Hematopoietic multipotent progenitor cell treated with erythropoietin and hydrocortisone succinate and interleukin-3 and kit ligand, for 15 days (in vitro differentiated cells): ENCODE measurements at regions not wholly inside any gene's neighbourhood (a gene's known extent, or its start where the extent isn't known, plus 50 kb on each side); places are given as distances from the start of the nearest gene placed in this dataset.
"Not testable (repeated sequence)": the region's sequence is repeated elsewhere in the genome, so short reads cannot be mapped to it uniquely, and the experiment has no call there.

Experiments used
- DNase-seq: peaks from one replicate; pipeline ENCODE4 v3.0.0-alpha.2; 2015; ENCODE audit warnings: low spot score

- no peak for DNase-seq
These were observed 947.5 kb downstream of the BRINP3 start for GRCh38 chr1:189530162-189530561.

- DNase-seq = no peak
These were observed 939.4 kb downstream of the BRINP3 start for GRCh38 chr1:189538271-189538670.

DNA sequence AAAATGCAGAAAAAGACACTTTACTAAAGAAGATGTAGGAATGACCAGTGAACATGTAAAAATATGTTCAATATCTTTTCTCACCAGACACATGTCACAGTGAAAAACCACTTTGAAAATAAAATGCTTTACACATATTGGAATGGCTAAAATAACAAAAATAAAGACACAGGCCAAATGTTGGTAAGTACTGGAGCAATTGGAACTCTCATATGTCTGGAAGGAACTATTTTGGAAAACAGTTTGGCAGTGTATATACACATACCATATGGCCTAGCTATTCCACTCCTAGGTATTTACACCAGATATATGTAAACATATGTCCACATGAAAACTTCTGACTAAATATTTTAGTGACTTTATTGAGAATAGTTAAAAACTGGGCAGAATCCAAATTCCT lies 927.2 kb downstream of the BRINP3 start:
- no peak for DNase-seq

GRCh38 chr1:189563784-189564183 lies 913.9 kb downstream of the BRINP3 start:
- no peak for DNase-seq

GRCh38 chr1:189567890-189568289 lies 909.8 kb downstream of the BRINP3 start:
- DNase-seq = no peak

GRCh38 chr1:189596197-189596596 lies 881.5 kb downstream of the BRINP3 start:
- no peak for DNase-seq

DNA sequence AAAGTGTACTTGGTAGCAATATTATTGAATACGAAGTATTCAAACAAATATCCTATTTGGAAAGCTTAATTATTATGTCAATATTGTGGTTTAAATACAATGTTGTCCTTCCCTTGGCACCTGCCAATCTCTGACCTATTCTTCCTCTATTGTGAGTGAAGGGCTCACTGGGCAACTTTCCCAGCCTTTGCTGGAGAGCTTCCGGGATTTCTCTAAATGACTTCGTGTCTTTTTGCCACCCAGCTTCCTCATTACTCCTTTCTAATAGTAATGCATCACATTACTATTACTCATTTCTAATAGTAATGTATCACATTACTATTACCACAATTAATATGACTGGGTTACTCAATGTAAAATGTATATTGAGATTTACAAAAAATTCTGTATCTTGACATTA lies 880.6 kb downstream of the BRINP3 start:
- no peak for DNase-seq

GRCh38 chr1:189605226-189605625 lies 872.4 kb downstream of the BRINP3 start:
- no peak for DNase-seq

DNA sequence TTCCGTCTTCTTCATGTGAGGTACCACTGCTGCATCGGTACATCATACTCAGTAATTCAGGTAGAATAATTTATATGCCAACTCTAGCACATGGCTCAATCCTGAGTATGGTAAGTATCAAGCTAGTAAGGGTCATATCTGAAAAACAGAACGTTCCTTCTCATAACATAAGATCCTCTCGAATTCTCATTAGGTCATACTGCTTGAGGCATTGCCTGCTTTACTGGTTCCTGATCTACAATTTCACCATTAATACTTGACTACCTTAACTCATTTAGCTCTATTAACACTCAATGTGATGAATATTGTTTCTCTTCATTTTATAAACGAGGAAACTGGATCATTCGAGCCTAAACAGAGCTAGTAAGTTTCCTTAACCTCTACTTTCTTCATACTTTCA lies 871.6 kb downstream of the BRINP3 start:
- DNase-seq = no peak

DNA sequence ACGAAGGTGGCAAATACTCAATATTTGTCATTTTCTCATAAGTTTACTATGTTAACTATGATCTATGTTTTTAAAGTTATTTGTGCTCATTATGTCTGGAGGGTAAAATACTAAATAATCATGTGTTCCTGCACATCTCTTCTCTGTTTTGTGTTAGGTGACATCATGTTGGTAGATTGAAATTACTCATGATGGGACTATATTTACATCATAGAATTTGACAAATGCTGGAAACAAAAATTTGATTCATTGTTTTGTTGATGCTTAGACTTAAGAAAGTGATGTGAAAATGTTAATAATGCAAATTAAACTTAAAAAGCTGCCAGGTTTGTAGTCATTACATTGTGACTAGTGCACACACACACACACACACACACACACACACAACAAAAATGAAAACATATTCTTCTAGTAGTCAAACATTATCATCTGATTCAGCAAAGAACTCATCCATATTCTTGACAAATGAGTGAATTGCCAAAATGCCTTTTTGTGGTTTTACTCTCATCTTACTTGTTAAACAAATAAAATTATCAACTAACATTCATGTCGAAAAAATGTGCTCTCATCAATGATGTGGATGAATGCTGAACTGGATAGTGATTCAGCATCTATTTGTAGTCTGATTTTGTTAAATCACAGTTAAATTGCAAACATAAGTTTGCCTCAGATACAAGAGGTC lies 870.7 kb downstream of the BRINP3 start:
- DNase-seq = no peak

GRCh38 chr1:189607477-189608096 lies 870.1 kb downstream of the BRINP3 start:
- no peak for DNase-seq

DNA sequence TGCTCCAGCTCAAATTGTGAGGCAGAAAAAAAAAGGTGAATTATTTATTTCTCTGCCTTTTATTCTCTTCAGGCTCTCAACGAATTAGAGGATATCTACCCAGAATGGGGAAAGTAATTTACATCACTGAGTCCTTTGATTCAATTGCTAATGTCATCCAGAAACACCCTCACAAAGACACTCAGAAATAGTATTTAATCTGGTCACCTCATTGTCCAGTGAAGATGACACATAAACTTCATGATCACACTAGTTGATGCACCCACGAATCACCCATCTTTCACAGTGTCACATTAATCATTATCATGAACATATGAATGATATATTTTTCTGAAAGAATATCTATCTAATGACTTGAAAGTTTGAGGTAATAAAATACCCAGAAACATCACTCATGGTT lies 868.5 kb downstream of the BRINP3 start:
- DNase-seq = no peak

- DNase-seq = no peak
These were observed 860.8 kb downstream of the BRINP3 start for GRCh38 chr1:189616893-189617292.

DNA sequence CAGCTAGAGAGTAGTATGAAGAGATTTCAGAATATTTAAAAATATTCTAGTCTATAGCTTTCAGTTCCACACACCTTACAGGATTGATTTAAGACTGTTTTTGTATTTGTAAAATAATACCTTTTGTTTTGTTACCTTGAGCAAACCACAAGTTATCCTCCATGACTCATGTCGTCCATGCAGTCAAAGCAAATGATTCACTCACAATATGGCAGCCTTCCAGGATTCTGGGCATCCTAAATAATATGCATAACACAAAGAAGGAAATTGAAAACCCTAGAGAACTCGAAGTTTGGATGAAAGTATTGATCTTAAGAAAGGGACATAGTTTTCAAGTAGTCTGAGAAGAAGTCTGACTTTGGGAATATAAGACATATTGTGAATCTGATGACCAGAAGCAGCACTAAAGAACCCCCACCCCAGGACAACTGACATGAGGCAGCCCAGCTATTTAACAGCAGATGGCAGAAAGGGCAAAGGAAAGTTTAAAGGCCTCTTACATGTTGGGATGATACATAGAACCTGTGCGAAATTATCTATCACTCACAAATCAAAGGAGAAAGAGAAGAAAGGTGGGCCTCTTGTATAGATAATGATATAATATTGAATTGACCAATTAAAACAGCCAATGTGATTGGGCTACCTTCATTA lies 857.9 kb downstream of the BRINP3 start:
- no peak for DNase-seq

- no peak for DNase-seq
These were observed 857.2 kb downstream of the BRINP3 start for GRCh38 chr1:189620471-189620870.

- DNase-seq = no peak
These were observed 854.3 kb downstream of the BRINP3 start for GRCh38 chr1:189623336-189623735.

GRCh38 chr1:189627427-189627826 lies 850.2 kb downstream of the BRINP3 start:
- DNase-seq = no peak

DNA sequence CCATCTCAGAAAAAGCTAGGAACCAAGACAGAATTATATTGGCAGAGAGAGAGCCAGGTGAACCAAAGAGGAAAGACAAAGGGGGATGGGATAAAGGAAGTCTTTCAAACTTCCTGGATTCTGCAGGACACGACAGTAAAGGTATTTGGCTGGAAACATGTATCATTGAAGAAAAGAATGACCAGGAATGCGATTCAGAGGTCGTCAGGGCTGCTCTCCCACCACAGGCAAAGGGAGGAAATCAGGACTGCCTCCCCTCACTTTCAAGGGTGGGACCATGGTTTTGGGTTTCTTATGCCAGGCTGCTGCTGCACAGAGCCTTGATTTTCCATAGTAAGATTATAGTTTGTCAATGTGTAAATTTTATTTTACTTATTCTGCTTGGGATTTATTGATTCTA lies 848.8 kb downstream of the BRINP3 start:
- DNase-seq = no peak

GRCh38 chr1:189633658-189634057 lies 844.0 kb downstream of the BRINP3 start:
- no peak for DNase-seq

GRCh38 chr1:189637041-189637440 lies 840.6 kb downstream of the BRINP3 start:
- no peak for DNase-seq

- not testable (repeated sequence) for DNase-seq
These were observed 833.5 kb downstream of the BRINP3 start for GRCh38 chr1:189644156-189644555.

GRCh38 chr1:189644970-189645369 lies 832.7 kb downstream of the BRINP3 start:
- DNase-seq = no peak

- no peak for DNase-seq
These were observed 831.6 kb downstream of the BRINP3 start for GRCh38 chr1:189646066-189646465.

GRCh38 chr1:189654906-189655305 lies 822.8 kb downstream of the BRINP3 start:
- no peak for DNase-seq
